Hepatocyte (in vitro differentiated cells): ENCODE measurements at regions not wholly inside any gene's neighbourhood (a gene's known extent, or its start where the extent isn't known, plus 50 kb on each side); places are given as distances from the start of the nearest gene placed in this dataset.

ENCODE experiments used
- DNase-seq: peaks from one replicate; pipeline ENCODE4 v3.0.0-alpha.2; 2016; ENCODE audit warnings: low spot score
- H2AFZ ChIP-seq: fragments of 200-600 bp; sonication (generic); 2 replicates; pipeline ENCODE4 v1.6.0; 2016; ENCODE audit warnings: antibody characterized with exemption, mild to moderate bottlenecking
- H3K27ac ChIP-seq: fragments of 200-600 bp; sonication (generic); 2 replicates; pipeline ENCODE4 v1.5.1; 2016; ENCODE audit warnings: mild to moderate bottlenecking
- H3K27me3 ChIP-seq: fragments of 200-600 bp; sonication (generic); 2 replicates; pipeline ENCODE4 v1.6.1; 2016
- H3K36me3 ChIP-seq: fragments of 200-600 bp; sonication (generic); replicated peaks from 2 replicates; pipeline ENCODE4 v1.5.1; 2016; ENCODE audit warnings: low read depth; ENCODE audit not compliant: insufficient read depth
- H3K4me1 ChIP-seq: fragments of 200-600 bp; sonication (generic); 2 replicates; pipeline ENCODE4 v1.5.1; 2016; ENCODE audit warnings: mild to moderate bottlenecking, moderate library complexity; ENCODE audit not compliant: insufficient read depth
- H3K4me2 ChIP-seq: fragments of 200-600 bp; sonication (generic); 2 replicates; pipeline ENCODE4 v1.6.0; 2016
- H3K4me3 ChIP-seq: fragments of 200-600 bp; sonication (generic); 2 replicates; pipeline ENCODE4 v1.5.1; 2016; ENCODE audit warnings: mild to moderate bottlenecking
- H3K79me2 ChIP-seq: fragments of 200-600 bp; sonication (generic); 2 replicates; pipeline ENCODE4 v1.6.0; 2017; ENCODE audit warnings: mild to moderate bottlenecking
- H3K9me2 ChIP-seq: fragments of 200-600 bp; sonication (generic); replicated peaks from 2 replicates; pipeline ENCODE4 v1.6.0; 2017; ENCODE audit warnings: mild to moderate bottlenecking; ENCODE audit not compliant: insufficient read depth
- H3K9me3 ChIP-seq: fragments of 200-600 bp; sonication (generic); 2 replicates; pipeline ENCODE4 v1.5.1; 2016; ENCODE audit warnings: low read depth, mild to moderate bottlenecking
- H4K20me1 ChIP-seq: fragments of 200-600 bp; sonication (generic); 2 replicates; pipeline ENCODE4 v1.6.0; 2016; ENCODE audit warnings: mild to moderate bottlenecking; ENCODE audit not compliant: insufficient read depth, poor library complexity, severe bottlenecking
- CTCF ChIP-seq: fragments of 200-600 bp; sonication (generic); IDR thresholded peaks from 2 replicates; pipeline ENCODE4 v1.5.1; 2016; ENCODE audit warnings: antibody characterized with exemption, mild to moderate bottlenecking; ENCODE audit not compliant: poor library complexity
- EZH2 ChIP-seq: fragments of 200-600 bp; sonication (generic); IDR thresholded peaks from 2 replicates; pipeline ENCODE4 v1.6.1; 2016; ENCODE audit warnings: antibody characterized with exemption, mild to moderate bottlenecking, borderline replicate concordance
- EZH2phosphoT487 ChIP-seq: fragments of 200-600 bp; sonication (generic); IDR thresholded peaks from one replicate; pipeline ENCODE4 v1.6.1; 2018; ENCODE audit warnings: antibody characterized with exemption, mild to moderate bottlenecking, low read depth, moderate library complexity; ENCODE audit not compliant: unreplicated experiment, severe bottlenecking
- WGBS: methylation state at CpG from one replicate; pipeline ENCODE4 v1.1.6; 2016; ENCODE audit warnings: low lambda C conversion rate; ENCODE audit errors: missing lambda C conversion rate; 5-methylcytosine and 5-hydroxymethylcytosine counted together

GRCh38 chr6:99093456-99094190 is 145.9 kb upstream of the FBXL4 start:
- no peaks in the 10 kb centered on the region for H3K36me3 ChIP-seq
- H2AFZ ChIP-seq = no peak overlapping the region
- no peaks in the 10 kb centered on the region for H3K27me3 ChIP-seq
- no peak overlapping the region for H3K4me3 ChIP-seq
- no peak overlapping the region for H3K27ac ChIP-seq
- no peaks in the 10 kb centered on the region for H4K20me1 ChIP-seq
- 77% methylated on average over 13 of the region's 13 CpGs for WGBS
- no peak for DNase-seq
- H3K79me2 ChIP-seq = no peaks in the 10 kb centered on the region
- H3K4me1 ChIP-seq = no peaks in the 10 kb centered on the region
- TF ChIP-seq CTCF = no peak
- TF ChIP-seq EZH2phosphoT487 = no peak
- no peak for TF ChIP-seq EZH2
- no peak overlapping the region for H3K4me2 ChIP-seq
- no peaks in the 10 kb centered on the region for H3K9me2 ChIP-seq
- H3K9me3 ChIP-seq = no peaks in the 10 kb centered on the region

DNA sequence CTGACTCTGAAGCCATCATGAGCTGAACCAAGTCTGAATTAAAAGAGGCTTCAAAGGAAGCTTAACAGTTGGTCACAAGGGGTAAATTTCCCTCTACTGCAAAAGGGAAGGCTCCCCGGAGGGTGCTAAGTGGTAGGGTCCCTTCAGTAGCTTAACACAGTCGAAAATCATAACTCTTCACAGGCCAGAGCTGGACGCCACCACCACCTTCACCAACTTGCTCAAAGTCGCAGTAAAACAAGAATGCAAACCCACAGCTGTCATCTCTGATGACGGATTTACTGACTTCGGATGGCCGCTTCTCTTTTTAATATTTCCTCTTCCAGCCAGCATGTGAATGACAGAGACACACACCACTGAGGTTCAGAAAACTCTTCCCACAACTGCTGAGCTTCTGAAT is 144.7 kb upstream of the FBXL4 start:
- no peak overlapping the region for H2AFZ ChIP-seq
- no peaks in the 10 kb centered on the region for H3K9me2 ChIP-seq
- no peaks in the 10 kb centered on the region for H4K20me1 ChIP-seq
- no peaks in the 10 kb centered on the region for H3K4me1 ChIP-seq
- H3K36me3 ChIP-seq = no peaks in the 10 kb centered on the region
- TF ChIP-seq EZH2 = no peak
- TF ChIP-seq CTCF = no peak
- no peak for TF ChIP-seq EZH2phosphoT487
- no peak for DNase-seq
- H3K79me2 ChIP-seq = no peaks in the 10 kb centered on the region
- no peak overlapping the region for H3K27ac ChIP-seq
- no peak overlapping the region for H3K4me3 ChIP-seq
- WGBS = 77% methylated on average over 7 of the region's 7 CpGs
- no peaks in the 10 kb centered on the region for H3K27me3 ChIP-seq
- no peaks in the 10 kb centered on the region for H3K9me3 ChIP-seq
- no peak overlapping the region for H3K4me2 ChIP-seq

GRCh38 chr6:99091985-99092384 is 144.2 kb upstream of the FBXL4 start:
- Histone ChIP-seq H3K36me3 (no peaks in the 10 kb centered on the region), H2AFZ (no peak overlapping the region), H4K20me1 (no peaks in the 10 kb centered on the region), H3K9me2 (no peaks in the 10 kb centered on the region), H3K27me3 (no peaks in the 10 kb centered on the region), H3K27ac (no peak overlapping the region), H3K4me2 (no peak overlapping the region), H3K9me3 (no peaks in the 10 kb centered on the region), H3K79me2 (no peaks in the 10 kb centered on the region), H3K4me1 (no peaks in the 10 kb centered on the region), H3K4me3 (no peak overlapping the region)
- TF ChIP-seq EZH2phosphoT487 (no peak), CTCF (no peak), EZH2 (no peak)
- 93% methylated on average over 5 of the region's 5 CpGs for WGBS
- DNase-seq = no peak

DNA sequence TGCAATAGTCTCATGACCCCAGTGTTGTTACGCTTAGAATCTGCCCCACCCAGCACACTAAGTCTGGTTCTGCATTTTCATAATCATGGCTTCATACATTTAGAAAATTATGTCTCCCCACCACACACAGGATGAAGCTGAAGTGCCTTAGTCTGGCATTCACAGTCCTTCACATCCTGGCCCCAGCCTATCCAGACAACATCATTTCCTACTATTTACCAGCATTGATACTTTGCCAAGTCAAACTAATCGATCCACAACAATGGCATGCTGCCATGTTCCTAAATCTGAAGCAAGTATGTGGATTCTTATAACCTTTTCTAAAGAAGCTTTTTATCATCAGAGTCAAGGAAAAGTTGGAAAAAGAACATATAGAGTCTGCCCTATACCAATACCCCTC is 132.4 kb upstream of the FBXL4 start:
- Histone ChIP-seq H3K27me3 (no peaks in the 10 kb centered on the region), H3K4me1 (no peaks in the 10 kb centered on the region), H4K20me1 (no peaks in the 10 kb centered on the region), H3K9me3 (no peaks in the 10 kb centered on the region), H3K4me3 (no peak overlapping the region), H3K9me2 (no peaks in the 10 kb centered on the region), H3K4me2 (no peak overlapping the region), H3K36me3 (no peaks in the 10 kb centered on the region), H2AFZ (no peak overlapping the region), H3K79me2 (no peaks in the 10 kb centered on the region), H3K27ac (no peak overlapping the region)
- WGBS = 91% methylated on average over 2 of the region's 2 CpGs
- TF ChIP-seq CTCF = no peak
- no peak for TF ChIP-seq EZH2phosphoT487
- TF ChIP-seq EZH2 = no peak
- no peak for DNase-seq
